Epithelial cell of esophagus (primary cell): ENCODE measurements at regions not wholly inside any gene's neighbourhood (a gene's known extent, or its start where the extent isn't known, plus 50 kb on each side); places are given as distances from the start of the nearest gene placed in this dataset.
A peak's percentile ranks its signal among the peaks of the same experiment; 100 is the strongest.

Experiments used
- DNase-seq: peaks from one replicate; pipeline ENCODE4 v3.0.0; 2010; ENCODE audit warnings: low read depth
- H3K4me3 ChIP-seq: 2 replicates; pipeline ENCODE4 v1.5.1; 2011; ENCODE audit warnings: mild to moderate bottlenecking, low read length, control low read depth
- CTCF ChIP-seq: IDR thresholded peaks from 2 replicates; pipeline ENCODE4 v1.5.1; 2011; ENCODE audit warnings: low read depth, mild to moderate bottlenecking, low read length, control low read depth, inconsistent platforms; ENCODE audit not compliant: insufficient read depth; ENCODE audit errors: missing control alignments

- TF ChIP-seq CTCF: no peak
- no peak overlapping the region for H3K4me3 ChIP-seq
- DNase-seq: no peak
Observed at GRCh38 chr2:74074487-74074886, 73.2 kb downstream of the BOLA3 start.

- no peak overlapping the region for H3K4me3 ChIP-seq
- DNase-seq: no peak
- TF ChIP-seq CTCF: no peak
Observed at GRCh38 chr2:74076074-74076470, 71.6 kb downstream of the BOLA3 start.

GRCh38 chr2:74077636-74078035 lies 70.1 kb downstream of the BOLA3 start:
- DNase-seq: no peak
- no peak overlapping the region for H3K4me3 ChIP-seq
- TF ChIP-seq CTCF: no peak

GRCh38 chr2:74078466-74078865 lies 69.2 kb downstream of the BOLA3 start:
- no peak for DNase-seq
- no peak overlapping the region for H3K4me3 ChIP-seq
- no peak for TF ChIP-seq CTCF

GRCh38 chr2:74079522-74080341 lies 68.0 kb downstream of the BOLA3 start:
- DNase-seq: no peak
- no peak overlapping the region for H3K4me3 ChIP-seq
- no peak for TF ChIP-seq CTCF

- no peak for DNase-seq
- TF ChIP-seq CTCF: peak; percentile 33
- no peak overlapping the region for H3K4me3 ChIP-seq
Observed at GRCh38 chr2:74080346-74080745, 67.4 kb downstream of the BOLA3 start.
